H54 (cell line): ENCODE measurements at regions not wholly inside any gene's neighbourhood (a gene's known extent, or its start where the extent isn't known, plus 50 kb on each side); places are given as distances from the start of the nearest gene placed in this dataset.

ENCODE experiments used
- DNase-seq: peaks from one replicate; pipeline ENCODE4 v3.0.0; 2011; ENCODE audit warnings: low spot score, mixed read lengths; ENCODE audit not compliant: insufficient read length
- FAIRE-seq: peaks from 3 replicates; lab custom pipeline; 2011; peaks lifted over from hg19 to GRCh38; lab: Jason Lieb, UNC
- POLR2A ChIP-seq: IDR thresholded peaks from 2 replicates; pipeline ENCODE4 v1.6.1; 2011; ENCODE audit warnings: low read depth, mild to moderate bottlenecking, low read length

- TF ChIP-seq POLR2A = no peak
- DNase-seq (no peak), FAIRE-seq (no peak)
Measured at GRCh38 chr9:25284365-25284764, 393.9 kb downstream of the TUSC1 start.

- no peak for TF ChIP-seq POLR2A
Measured at GRCh38 chr9:25282946-25283345, 395.3 kb downstream of the TUSC1 start.

GRCh38 chr9:25261445-25261844, 416.8 kb downstream of the TUSC1 start:
- no peak for DNase-seq
- no peak for FAIRE-seq
- TF ChIP-seq POLR2A = no peak

More at GRCh38 chr9:25282946-25283345, 395.3 kb downstream of the TUSC1 start:
- FAIRE-seq (no peak), DNase-seq (no peak)

- FAIRE-seq (no peak), DNase-seq (no peak)
- TF ChIP-seq POLR2A = no peak
Measured at GRCh38 chr9:25260046-25260445, 418.2 kb downstream of the TUSC1 start.

GRCh38 chr9:25255216-25255615, 423.0 kb downstream of the TUSC1 start:
- FAIRE-seq = no peak
- TF ChIP-seq POLR2A = no peak

GRCh38 chr9:25254051-25254450, 424.2 kb downstream of the TUSC1 start:
- TF ChIP-seq POLR2A = no peak
- FAIRE-seq = no peak
- no peak for DNase-seq

More at GRCh38 chr9:25255216-25255615, 423.0 kb downstream of the TUSC1 start:
- no peak for DNase-seq

GRCh38 chr9:25241421-25241820, 436.8 kb downstream of the TUSC1 start:
- no peak for DNase-seq
- FAIRE-seq = no peak
- TF ChIP-seq POLR2A = no peak

GRCh38 chr9:25226901-25227686, 451.1 kb downstream of the TUSC1 start:
- no peak for TF ChIP-seq POLR2A
- no peak for DNase-seq
- FAIRE-seq = no peak

GRCh38 chr9:25225938-25226760, 452.1 kb downstream of the TUSC1 start:
- FAIRE-seq = no peak
- no peak for TF ChIP-seq POLR2A

GRCh38 chr9:25224996-25225395, 453.2 kb downstream of the TUSC1 start:
- TF ChIP-seq POLR2A = no peak
- no peak for FAIRE-seq

More at GRCh38 chr9:25225938-25226760, 452.1 kb downstream of the TUSC1 start:
- DNase-seq = no peak

GRCh38 chr9:25224309-25224708, 453.9 kb downstream of the TUSC1 start:
- DNase-seq (no peak), FAIRE-seq (no peak)
- no peak for TF ChIP-seq POLR2A

More at GRCh38 chr9:25224996-25225395, 453.2 kb downstream of the TUSC1 start:
- DNase-seq = no peak

GRCh38 chr9:25212361-25212760, 465.9 kb downstream of the TUSC1 start:
- FAIRE-seq (no peak), DNase-seq (no peak)
- no peak for TF ChIP-seq POLR2A

GRCh38 chr9:25207402-25208195, 470.6 kb downstream of the TUSC1 start:
- FAIRE-seq (no peak), DNase-seq (no peak)
- no peak for TF ChIP-seq POLR2A
